HG02798 (cell line): ENCODE measurements at regions not wholly inside any gene's neighbourhood (a gene's known extent, or its start where the extent isn't known, plus 50 kb on each side); places are given as distances from the start of the nearest gene placed in this dataset.
"Not testable (repeated sequence)": the region's sequence is repeated elsewhere in the genome, so short reads cannot be mapped to it uniquely, and the experiment has no call there.

Source experiments
- ATAC-seq: cut with Tn5 transposase; IDR thresholded peaks from one replicate; pipeline ENCODE4 v1.9.1; 2021; ENCODE audit warnings: mild to moderate bottlenecking; ENCODE audit not compliant: unreplicated experiment, poor library complexity

GRCh38 chr3:194858382-194858781, 172.7 kb downstream of the FAM43A start:
- ATAC-seq = no peak

GRCh38 chr3:194860725-194861124, 175.0 kb downstream of the FAM43A start:
- ATAC-seq = no peak

DNA sequence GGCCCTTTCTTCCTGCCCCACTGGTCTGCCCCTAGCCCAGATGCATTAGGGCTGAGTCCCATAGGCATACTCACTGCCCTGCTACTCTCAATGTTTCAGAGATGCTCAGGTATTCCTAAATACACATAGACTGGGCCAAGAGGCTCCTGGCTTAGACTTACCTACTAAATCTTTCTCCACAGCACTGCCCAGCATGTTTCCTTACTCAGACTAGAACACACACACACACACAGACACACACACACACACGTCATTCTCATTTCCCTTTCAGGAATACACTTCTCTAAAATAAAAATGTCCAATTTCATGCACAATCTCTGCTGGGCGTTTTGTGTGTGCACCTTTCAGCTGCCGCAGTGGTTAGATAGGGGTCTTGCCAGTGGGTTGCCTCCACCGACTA, 175.7 kb downstream of the FAM43A start:
- ATAC-seq = no peak

DNA sequence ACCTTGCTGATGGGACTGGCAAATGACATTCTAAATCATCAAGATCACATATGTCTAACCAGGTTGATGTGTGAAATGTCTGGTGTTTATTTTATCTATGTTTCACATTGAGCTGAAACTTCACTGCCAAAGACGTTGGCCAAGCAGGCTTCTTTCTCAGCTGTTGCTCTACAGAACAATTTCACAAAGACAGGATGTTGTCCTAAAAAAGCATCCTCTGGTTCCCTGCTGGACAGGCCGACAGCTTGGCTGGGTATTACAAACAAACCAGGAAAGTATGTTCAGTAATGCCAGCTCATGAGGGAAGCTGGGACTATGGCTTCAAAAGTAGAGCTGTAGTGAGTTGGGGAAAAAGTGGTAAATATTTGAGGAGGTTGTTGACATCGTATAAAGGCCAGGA, 179.4 kb downstream of the FAM43A start:
- no peak for ATAC-seq

GRCh38 chr3:194865615-194866014, 179.9 kb downstream of the FAM43A start:
- ATAC-seq = no peak

GRCh38 chr3:194866236-194866635, 180.6 kb downstream of the FAM43A start:
- ATAC-seq = no peak

DNA sequence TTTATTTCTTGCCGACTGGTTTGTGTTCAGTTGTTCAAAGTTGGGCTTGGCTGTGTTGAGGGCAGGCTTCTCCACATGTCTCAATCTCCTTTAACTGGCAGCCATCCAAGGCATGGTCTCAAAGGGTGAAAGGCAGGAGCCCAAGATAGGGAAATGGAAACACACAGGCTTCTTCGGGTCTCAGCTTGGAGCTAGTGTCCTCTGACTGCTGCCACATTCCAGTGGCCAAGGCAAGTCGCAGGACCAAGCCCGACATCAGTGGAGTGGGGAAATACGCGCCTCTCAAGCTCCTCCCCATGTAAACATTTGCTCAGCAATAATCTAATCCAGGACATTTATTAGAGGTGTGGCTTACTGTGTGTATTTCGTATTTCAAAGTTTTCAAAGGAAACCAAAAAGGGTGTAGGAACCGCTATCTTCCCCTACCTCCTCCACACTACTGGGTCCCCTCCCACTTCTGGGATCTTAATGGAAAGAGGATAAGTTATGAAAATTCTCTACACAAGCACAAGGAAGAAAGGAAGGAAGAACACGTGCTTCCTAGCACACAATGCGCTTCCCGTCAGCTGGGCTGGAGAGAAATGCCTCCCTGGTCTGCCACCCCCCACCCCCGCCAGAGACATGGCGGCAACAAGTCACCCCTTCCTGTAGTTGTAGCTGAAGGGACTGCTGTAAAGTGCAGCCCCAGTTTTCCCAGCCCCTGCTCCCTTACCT, 181.7 kb downstream of the FAM43A start:
- no peak for ATAC-seq

- no peak for ATAC-seq
These were observed 183.1 kb downstream of the FAM43A start for GRCh38 chr3:194868831-194869230.

DNA sequence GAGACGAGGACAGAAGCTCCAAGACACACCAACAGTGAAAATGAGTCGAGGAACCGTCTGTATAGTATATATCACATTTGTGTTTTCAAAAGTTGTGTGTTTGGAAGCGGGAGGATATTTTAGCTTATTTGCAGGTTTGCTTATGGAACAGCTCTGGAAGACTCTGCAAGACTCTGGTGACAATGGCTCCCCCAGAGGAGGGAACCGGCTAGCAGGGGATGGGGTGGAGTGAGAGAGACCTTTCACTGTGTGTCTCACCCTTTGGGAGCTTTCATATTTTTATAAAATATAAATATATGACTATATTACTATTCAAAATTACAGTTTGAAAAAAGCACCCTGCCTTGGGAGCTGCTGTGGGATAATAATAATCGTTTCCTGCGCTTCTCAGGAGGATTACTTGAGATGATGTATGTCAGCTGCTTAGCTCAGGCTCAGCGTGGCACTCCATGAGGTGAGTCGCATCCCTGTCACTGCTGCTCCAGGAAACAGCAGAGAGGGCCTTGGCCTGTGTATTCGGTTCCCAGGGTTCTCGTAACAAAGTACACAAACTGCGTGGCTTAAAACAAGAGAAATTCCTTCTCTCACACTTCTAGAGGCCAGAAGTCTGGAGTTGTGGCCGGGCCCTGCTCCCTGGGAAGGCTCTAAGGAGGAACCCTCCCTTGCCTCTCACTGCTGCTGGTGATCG, 183.9 kb downstream of the FAM43A start:
- ATAC-seq = no peak

GRCh38 chr3:194870394-194871110, 184.9 kb downstream of the FAM43A start:
- no peak for ATAC-seq

GRCh38 chr3:194871143-194871863, 185.6 kb downstream of the FAM43A start:
- ATAC-seq = peak; percentile 61

DNA sequence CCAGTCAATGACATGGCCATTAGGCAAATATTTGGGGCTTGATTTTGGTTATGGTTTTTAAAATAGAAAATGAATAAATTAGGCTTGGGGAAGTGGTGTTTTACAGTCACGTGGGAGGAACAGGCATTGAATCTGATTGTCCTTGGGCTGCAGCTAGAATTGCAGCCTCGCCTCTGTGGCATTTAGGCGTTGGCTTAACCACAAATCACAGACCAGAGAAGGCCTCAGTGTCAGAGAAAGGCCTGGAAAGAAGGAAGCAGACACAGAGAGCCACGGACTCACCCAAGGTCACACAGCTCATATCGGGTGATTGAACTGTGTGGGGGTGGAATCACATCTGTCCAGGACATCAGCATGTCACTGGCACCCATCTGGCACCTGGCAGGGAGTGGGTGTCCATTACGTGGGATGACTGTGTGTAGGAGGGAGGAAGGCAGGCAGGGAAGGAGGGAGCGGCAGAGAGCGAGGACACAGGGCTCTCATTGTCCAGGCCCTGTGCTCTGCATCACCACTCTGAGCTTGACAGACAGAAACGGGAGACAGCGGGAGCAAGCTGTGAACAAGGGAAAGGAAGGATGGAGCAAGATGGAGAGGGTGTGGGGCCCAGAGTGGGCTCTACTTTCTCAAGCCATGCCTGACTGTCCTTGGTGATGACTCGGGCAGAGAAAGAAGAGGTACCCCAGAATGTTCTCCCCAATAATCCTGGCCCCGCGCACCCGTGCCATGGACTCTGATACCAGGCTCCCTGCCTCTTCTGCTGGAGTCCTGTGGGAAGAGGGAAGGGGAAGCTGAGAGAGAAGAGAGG, 186.4 kb downstream of the FAM43A start:
- ATAC-seq = no peak

GRCh38 chr3:194872669-194872977, 186.9 kb downstream of the FAM43A start:
- no peak for ATAC-seq

DNA sequence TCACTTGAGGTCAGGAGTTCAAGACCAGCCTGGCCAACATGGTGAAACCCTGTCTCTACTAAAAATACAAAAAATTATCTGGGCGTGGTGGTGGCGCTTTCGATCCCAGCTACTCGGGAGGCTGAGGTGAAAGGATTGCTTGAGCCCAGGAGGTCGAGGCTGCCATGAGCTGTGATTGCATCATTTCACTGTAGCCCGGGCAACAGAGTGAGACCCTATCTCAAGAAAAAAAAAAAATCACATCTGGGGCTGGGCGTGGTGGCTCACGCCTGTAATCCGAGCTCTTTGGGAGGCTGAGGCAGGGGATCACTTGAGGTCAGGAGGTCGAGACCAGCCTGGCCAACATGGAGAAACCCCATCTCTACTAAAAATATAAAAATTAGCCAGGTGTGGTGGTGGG, 187.8 kb downstream of the FAM43A start:
- ATAC-seq = not testable (repeated sequence)

DNA sequence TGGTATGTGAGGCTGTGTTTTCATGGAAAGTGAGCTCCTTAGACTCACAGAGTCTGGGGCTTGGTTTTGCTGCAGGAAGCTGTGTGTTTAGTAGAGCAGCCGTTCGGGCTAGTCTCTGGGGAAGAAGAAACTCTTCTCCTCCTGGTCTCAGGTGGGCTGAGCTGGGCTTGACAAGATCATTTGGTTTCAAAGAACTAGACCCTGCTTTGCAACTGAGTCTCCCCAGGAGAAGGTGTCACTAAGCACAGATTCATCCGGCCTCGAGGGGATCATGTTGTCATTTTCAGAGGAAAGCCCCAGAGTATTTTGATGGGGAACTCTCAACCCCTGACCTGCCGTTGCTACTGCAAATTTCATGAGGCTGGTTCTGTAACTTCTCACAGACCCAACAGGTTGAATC, 188.5 kb downstream of the FAM43A start:
- no peak for ATAC-seq

DNA sequence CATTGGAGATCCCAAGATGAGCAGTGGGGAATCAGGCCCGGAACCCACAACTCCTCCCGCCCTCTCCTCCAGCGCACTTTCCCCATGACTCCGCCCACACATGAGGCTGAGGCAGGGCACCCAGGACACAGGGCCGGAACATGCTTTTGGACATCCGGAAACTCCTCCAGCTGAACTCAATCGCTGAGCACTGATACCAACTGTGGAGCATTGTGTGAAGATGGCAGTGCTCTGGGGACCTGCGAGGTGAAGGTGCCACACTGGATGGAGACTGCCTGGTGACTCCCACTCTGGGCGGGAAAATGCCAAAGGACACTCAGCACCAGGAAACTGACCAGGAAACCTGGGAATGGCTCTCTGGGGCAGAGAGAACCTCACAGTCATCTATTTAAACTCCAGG, 189.1 kb downstream of the FAM43A start:
- ATAC-seq = no peak

DNA sequence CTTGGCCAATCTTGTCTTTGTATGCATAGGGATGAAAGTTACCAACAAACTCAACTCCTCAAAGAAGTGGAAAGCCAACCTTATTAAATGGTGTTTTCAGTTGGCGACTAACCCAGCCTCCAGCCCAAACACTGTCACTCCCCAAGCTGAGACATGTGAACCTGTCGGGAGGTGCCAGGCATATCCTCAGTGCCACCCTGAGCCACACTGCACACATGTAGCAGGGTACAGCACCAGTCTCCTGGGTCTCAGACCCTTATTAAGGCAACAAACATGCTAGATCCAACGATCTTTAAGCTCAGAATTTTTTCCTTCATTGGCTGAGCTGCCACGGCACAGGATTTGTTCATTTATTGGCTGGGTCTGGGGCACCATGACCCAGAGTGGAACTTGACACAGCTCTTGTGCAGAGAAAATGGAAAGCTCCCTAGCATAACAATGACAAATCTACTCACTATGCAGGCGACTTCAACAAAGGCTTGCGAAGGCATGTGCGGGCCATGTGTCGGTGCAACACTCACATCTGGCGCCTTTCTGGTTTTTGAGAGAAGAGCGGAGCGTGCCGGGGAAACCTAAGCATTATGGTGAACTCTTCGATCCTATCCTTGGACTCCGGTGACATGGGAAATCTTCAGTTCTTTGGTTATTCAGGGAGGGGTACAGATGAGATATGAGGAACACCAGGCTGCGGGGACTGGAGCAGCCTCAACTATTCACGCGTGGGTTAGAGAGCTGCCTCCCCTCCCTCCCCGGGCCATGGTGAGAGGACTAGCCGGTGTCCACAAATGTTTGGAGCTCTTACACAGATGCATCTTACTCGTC, 190.1 kb downstream of the FAM43A start:
- ATAC-seq = no peak

- ATAC-seq = no peak
These were observed 190.9 kb downstream of the FAM43A start for GRCh38 chr3:194876403-194877095.
